ENCODE measurements at regions not wholly inside any gene's neighbourhood (a gene's known extent, or its start where the extent isn't known, plus 50 kb on each side); places are given as distances from the start of the nearest gene placed in this dataset.

DNA sequence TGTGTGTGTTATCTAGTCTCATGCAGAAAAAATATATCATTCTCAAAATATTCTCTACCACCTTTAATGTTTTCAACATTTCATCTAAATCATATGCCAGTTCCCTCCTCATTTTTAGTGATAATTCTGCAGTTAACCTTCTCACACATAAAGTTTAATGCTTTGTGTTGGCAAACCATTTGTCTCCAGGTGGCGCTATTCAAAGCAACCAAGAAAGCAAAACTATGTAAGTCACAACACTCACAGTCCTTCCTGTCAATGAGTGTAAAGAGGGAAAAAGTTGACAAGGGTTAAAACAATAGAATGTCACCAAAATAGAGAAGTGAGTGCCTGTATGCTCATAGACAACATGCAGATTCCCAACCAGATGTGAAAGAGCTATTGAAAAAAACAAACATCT lies 961.6 kb upstream of the LRRTM1 start:
- intact Hi-C loops (cut with micrococcal nuclease; ENCODE audit: unreplicated experiment), result no loop called here
- CTCF ChIA-PET, result no interaction called here
- DNase-seq (ENCODE audit: low spot score), result no peak
- POLR2A ChIA-PET (ENCODE audit: low non-redundant PET), result no interaction called here
- no peaks in the 10 kb centered on the region for H3K27me3 ChIP-seq (replicated peaks; ENCODE audit: insufficient read depth, low read depth, low read length, poor library complexity)
- BruUV-seq (replicated peaks), result no TSS peak
- H3K27ac ChIP-seq (ENCODE audit: low read depth, low read length, poor library complexity, severe bottlenecking), result no peak overlapping the region
- no peak overlapping the region for H3K4me3 ChIP-seq (ENCODE audit: low read depth, low read length, poor library complexity, severe bottlenecking)
- TF ChIP-seq, protein P1, sequence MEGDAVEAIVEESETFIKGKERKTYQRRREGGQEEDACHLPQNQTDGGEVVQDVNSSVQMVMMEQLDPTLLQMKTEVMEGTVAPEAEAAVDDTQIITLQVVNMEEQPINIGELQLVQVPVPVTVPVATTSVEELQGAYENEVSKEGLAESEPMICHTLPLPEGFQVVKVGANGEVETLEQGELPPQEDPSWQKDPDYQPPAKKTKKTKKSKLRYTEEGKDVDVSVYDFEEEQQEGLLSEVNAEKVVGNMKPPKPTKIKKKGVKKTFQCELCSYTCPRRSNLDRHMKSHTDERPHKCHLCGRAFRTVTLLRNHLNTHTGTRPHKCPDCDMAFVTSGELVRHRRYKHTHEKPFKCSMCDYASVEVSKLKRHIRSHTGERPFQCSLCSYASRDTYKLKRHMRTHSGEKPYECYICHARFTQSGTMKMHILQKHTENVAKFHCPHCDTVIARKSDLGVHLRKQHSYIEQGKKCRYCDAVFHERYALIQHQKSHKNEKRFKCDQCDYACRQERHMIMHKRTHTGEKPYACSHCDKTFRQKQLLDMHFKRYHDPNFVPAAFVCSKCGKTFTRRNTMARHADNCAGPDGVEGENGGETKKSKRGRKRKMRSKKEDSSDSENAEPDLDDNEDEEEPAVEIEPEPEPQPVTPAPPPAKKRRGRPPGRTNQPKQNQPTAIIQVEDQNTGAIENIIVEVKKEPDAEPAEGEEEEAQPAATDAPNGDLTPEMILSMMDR (conservative IDR thresholded peaks at IDR 0.05; ENCODE audit: low read depth, low read length), result 0 out of 2 replicates have a peak, but pooled peaks have one; percentile 20
- TF ChIP-seq EZH2 (IDR thresholded peaks at IDR 0.05; ENCODE audit: borderline replicate concordance, low read depth, low read length, poor library complexity, severe bottlenecking), result no peak
- H3K4me1 ChIP-seq (ENCODE audit: insufficient read depth, low read length, poor library complexity, severe bottlenecking), result no peaks in the 10 kb centered on the region
- H3K9me3 ChIP-seq (ENCODE audit: low read depth, low read length, poor library complexity, severe bottlenecking), result peaks cover 47% of the 10 kb centered on the region
- no peaks in the 10 kb centered on the region for H3K36me3 ChIP-seq (ENCODE audit: insufficient read depth, low read length, poor library complexity, severe bottlenecking)

DNA sequence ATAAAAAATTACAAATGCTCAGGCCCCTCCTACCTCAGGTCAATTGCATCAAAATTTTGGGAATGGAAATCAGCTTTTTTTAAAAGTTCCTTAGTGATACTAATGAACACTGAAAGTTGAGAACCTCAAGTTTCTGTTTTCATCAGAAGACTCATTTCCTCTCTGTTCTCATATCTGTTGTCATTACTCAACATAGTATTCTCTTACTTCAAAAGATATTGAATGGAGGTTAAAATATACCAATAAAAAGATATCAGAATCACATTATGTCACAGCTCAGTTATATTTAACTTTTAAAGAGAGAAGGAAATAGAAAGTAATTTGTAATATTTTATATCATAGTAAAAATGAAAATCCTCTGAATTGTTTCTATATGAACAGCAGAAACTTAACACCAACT lies 959.4 kb upstream of the LRRTM1 start:
- intact Hi-C loops (cut with micrococcal nuclease; ENCODE audit: unreplicated experiment), result no loop called here
- Histone ChIP-seq H3K9me3 (ENCODE audit: low read depth, low read length, poor library complexity, severe bottlenecking) (peaks cover 42% of the 10 kb centered on the region), H3K36me3 (ENCODE audit: insufficient read depth, low read length, poor library complexity, severe bottlenecking) (no peaks in the 10 kb centered on the region), H3K4me3 (ENCODE audit: low read depth, low read length, poor library complexity, severe bottlenecking) (no peak overlapping the region), H3K4me1 (ENCODE audit: insufficient read depth, low read length, poor library complexity, severe bottlenecking) (no peaks in the 10 kb centered on the region), H3K27me3 (replicated peaks; ENCODE audit: insufficient read depth, low read depth, low read length, poor library complexity) (no peaks in the 10 kb centered on the region), H3K27ac (ENCODE audit: low read depth, low read length, poor library complexity, severe bottlenecking) (no peak overlapping the region)
- no TSS peak for BruUV-seq (replicated peaks)
- POLR2A ChIA-PET (ENCODE audit: low non-redundant PET), result no interaction called here
- DNase-seq (ENCODE audit: low spot score), result no peak
- CTCF ChIA-PET, result no interaction called here
- no peak for TF ChIP-seq EZH2 (IDR thresholded peaks at IDR 0.05; ENCODE audit: borderline replicate concordance, low read depth, low read length, poor library complexity, severe bottlenecking)

DNA sequence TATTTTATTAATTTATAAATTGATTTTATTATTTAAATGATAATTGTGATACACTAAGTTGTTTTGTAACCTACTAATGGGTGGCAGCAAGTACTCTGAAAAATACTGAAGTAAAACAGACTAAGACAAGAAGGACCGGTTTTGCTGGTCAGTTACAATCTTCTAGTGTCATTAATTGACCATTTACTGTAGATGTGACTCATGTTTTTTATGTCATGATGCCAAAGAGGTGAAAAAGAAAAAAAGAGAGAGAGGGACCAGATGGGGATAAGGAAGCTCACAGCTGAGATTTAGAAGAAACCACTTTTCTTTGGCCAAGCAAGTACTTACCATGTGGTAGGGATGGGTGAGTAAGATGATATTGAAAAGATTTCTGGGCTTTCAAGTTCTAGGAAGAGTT lies 955.8 kb upstream of the LRRTM1 start:
- no peak for DNase-seq (ENCODE audit: low spot score)
- intact Hi-C loops (cut with micrococcal nuclease; ENCODE audit: unreplicated experiment), result no loop called here
- CTCF ChIA-PET, result no interaction called here
- H3K36me3 ChIP-seq (ENCODE audit: insufficient read depth, low read length, poor library complexity, severe bottlenecking), result no peaks in the 10 kb centered on the region
- H3K4me1 ChIP-seq (ENCODE audit: insufficient read depth, low read length, poor library complexity, severe bottlenecking), result no peaks in the 10 kb centered on the region
- H3K27me3 ChIP-seq (replicated peaks; ENCODE audit: insufficient read depth, low read depth, low read length, poor library complexity), result no peaks in the 10 kb centered on the region
- no TSS peak for BruUV-seq (replicated peaks)
- no peak overlapping the region for H3K27ac ChIP-seq (ENCODE audit: low read depth, low read length, poor library complexity, severe bottlenecking)
- POLR2A ChIA-PET (ENCODE audit: low non-redundant PET), result no interaction called here
- peaks cover 26% of the 10 kb centered on the region for H3K9me3 ChIP-seq (ENCODE audit: low read depth, low read length, poor library complexity, severe bottlenecking)
- H3K4me3 ChIP-seq (ENCODE audit: low read depth, low read length, poor library complexity, severe bottlenecking), result no peak overlapping the region
- TF ChIP-seq, protein P1 (conservative IDR thresholded peaks at IDR 0.05; ENCODE audit: low read depth, low read length), result no peak
- TF ChIP-seq EZH2 (IDR thresholded peaks at IDR 0.05; ENCODE audit: borderline replicate concordance, low read depth, low read length, poor library complexity, severe bottlenecking), result no peak

DNA sequence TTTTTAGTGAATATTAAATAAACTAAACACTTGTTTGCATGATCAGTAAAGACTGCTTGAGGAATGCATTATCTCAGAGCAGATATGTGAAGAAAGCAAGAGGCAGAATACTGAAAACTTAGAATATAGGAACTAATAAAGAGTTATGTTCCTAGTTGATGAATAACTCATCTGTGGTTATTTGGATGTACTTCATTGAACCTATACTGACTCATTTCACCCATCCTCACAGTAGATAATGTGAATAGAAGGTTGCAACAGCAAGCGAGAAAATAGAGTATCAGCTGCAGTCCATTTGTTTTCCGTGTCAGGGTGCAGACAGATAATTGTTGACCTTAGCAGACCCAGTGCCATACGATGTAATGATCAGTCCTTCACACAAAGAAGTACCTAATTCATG lies 945.7 kb upstream of the LRRTM1 start:
- CTCF ChIA-PET, result no interaction called here

More for the DNA sequence above, 945.7 kb upstream of the LRRTM1 start:
- DNase-seq (ENCODE audit: low spot score), result no peak
- no peak overlapping the region for H3K27ac ChIP-seq (ENCODE audit: low read depth, low read length, poor library complexity, severe bottlenecking)
- no peaks in the 10 kb centered on the region for H3K4me1 ChIP-seq (ENCODE audit: insufficient read depth, low read length, poor library complexity, severe bottlenecking)
- H3K4me3 ChIP-seq (ENCODE audit: low read depth, low read length, poor library complexity, severe bottlenecking), result no peak overlapping the region
- H3K27me3 ChIP-seq (replicated peaks; ENCODE audit: insufficient read depth, low read depth, low read length, poor library complexity), result no peaks in the 10 kb centered on the region
- TF ChIP-seq EZH2 (IDR thresholded peaks at IDR 0.05; ENCODE audit: borderline replicate concordance, low read depth, low read length, poor library complexity, severe bottlenecking), result no peak
- TF ChIP-seq, protein P1 (conservative IDR thresholded peaks at IDR 0.05; ENCODE audit: low read depth, low read length), result no peak
- intact Hi-C loops (cut with micrococcal nuclease; ENCODE audit: unreplicated experiment), result no loop called here
- POLR2A ChIA-PET (ENCODE audit: low non-redundant PET), result no interaction called here
- no TSS peak for BruUV-seq (replicated peaks)
- H3K36me3 ChIP-seq (ENCODE audit: insufficient read depth, low read length, poor library complexity, severe bottlenecking), result no peaks in the 10 kb centered on the region
- H3K9me3 ChIP-seq (ENCODE audit: low read depth, low read length, poor library complexity, severe bottlenecking), result peaks cover 34% of the 10 kb centered on the region

All from A673 (cell line).